ENCODE measurements at regions not wholly inside any gene's neighbourhood (a gene's known extent, or its start where the extent isn't known, plus 50 kb on each side); places are given as distances from the start of the nearest gene placed in this dataset.

DNA sequence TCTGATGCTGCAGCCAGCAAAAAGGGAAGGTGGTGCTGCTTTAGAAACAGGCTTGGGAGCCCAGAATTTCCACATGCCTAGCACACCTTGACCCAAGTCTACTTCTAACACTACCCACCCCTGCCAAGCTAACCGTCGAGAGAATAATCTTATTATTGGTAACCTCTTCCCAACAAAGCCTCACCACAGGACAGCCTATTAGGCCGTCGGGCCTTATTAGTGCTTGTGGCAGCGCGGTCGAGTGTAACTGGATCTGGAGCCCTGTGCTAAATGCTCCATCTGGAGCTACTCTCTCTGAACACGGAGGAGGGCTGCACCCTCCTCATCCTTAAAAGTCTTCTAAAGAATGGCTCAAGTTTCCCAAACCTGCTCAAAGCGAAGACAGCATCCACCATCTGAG, 165.5 kb upstream of the NFIA start:
- DNase-seq (ENCODE audit: low read depth, low spot score) (no peak), FAIRE-seq (no peak)
- H4K20me1 ChIP-seq (ENCODE audit: control insufficient read depth, extremely low read depth, insufficient read depth, low read length): no peaks in the 10 kb centered on the region
- no peak overlapping the region for H3K4me3 ChIP-seq (ENCODE audit: control insufficient read depth in 2 of 3, extremely low read depth in 1 of 3, insufficient read depth in 2 of 3, low read depth in 1 of 3, low read length in 3 of 3)
- no peak overlapping the region for H3K4me2 ChIP-seq (ENCODE audit: control insufficient read depth, extremely low read depth, insufficient read depth, low read depth, low read length)
- H3K36me3 ChIP-seq (ENCODE audit: control insufficient read depth in 2 of 2, extremely low read depth in 1 of 2, insufficient read depth in 2 of 2, low read length in 2 of 2): no peaks in the 10 kb centered on the region
- no peak overlapping the region for H2AFZ ChIP-seq (ENCODE audit: control insufficient read depth, low read length)
- H3K9me3 ChIP-seq (ENCODE audit: control insufficient read depth, low read depth, low read length): no peaks in the 10 kb centered on the region
- dilution Hi-C loops (cut with MboI; ENCODE audit: extremely low pct_ligation_motif_present, low sequenced_read_pairs): no loop called here
- H3K27me3 ChIP-seq (ENCODE audit: control insufficient read depth, extremely low read depth, insufficient read depth, low read length): no peaks in the 10 kb centered on the region
- no peaks in the 10 kb centered on the region for H3K79me2 ChIP-seq (ENCODE audit: control insufficient read depth, insufficient read depth, low read length)
- H3K27ac ChIP-seq (ENCODE audit: control insufficient read depth, insufficient read depth, low read length): no peak overlapping the region
- no peaks in the 10 kb centered on the region for H3K9me1 ChIP-seq (ENCODE audit: control insufficient read depth, extremely low read depth, insufficient read depth, low read length)
- no peak overlapping the region for H3K9ac ChIP-seq (ENCODE audit: control insufficient read depth, extremely low read depth, insufficient read depth, low read length)
- TF ChIP-seq, protein P1, sequence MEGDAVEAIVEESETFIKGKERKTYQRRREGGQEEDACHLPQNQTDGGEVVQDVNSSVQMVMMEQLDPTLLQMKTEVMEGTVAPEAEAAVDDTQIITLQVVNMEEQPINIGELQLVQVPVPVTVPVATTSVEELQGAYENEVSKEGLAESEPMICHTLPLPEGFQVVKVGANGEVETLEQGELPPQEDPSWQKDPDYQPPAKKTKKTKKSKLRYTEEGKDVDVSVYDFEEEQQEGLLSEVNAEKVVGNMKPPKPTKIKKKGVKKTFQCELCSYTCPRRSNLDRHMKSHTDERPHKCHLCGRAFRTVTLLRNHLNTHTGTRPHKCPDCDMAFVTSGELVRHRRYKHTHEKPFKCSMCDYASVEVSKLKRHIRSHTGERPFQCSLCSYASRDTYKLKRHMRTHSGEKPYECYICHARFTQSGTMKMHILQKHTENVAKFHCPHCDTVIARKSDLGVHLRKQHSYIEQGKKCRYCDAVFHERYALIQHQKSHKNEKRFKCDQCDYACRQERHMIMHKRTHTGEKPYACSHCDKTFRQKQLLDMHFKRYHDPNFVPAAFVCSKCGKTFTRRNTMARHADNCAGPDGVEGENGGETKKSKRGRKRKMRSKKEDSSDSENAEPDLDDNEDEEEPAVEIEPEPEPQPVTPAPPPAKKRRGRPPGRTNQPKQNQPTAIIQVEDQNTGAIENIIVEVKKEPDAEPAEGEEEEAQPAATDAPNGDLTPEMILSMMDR (optimal IDR thresholded peaks at IDR 0.05 in 1 of 3, IDR thresholded peaks at IDR 0.05 in 1 of 3, conservative IDR thresholded peaks at IDR 0.05 in 1 of 3; ENCODE audit: extremely low read depth in 1 of 3, insufficient read depth in 2 of 3, low read length in 3 of 3): no peak
- TF ChIP-seq EZH2 (IDR thresholded peaks at IDR 0.05; ENCODE audit: low read length): no peak
- no peaks in the 10 kb centered on the region for H3K4me1 ChIP-seq (ENCODE audit: control insufficient read depth, extremely low read depth, insufficient read depth, low read length)

DNA sequence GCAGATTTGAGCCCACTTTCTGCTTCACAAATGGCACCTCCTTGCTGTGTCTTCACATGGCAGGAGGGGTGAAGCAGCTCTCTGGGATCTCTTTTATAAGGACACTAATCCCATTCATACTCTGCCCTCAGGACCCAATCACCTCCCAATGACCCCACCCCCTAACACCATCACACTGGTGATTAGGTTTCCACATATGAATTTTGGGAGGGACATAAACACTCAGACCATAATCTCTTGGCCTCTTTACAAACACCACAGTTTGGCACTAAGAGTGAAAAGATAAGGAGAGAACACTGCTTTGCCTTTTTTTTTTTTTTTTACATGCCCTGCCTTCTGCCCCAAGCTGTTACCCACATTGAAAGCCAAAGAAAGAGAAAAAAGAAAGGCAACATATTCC, 166.2 kb upstream of the NFIA start:
- Histone ChIP-seq H3K9me3 (ENCODE audit: control insufficient read depth, low read depth, low read length) (no peaks in the 10 kb centered on the region), H3K9me1 (ENCODE audit: control insufficient read depth, extremely low read depth, insufficient read depth, low read length) (no peaks in the 10 kb centered on the region), H3K36me3 (ENCODE audit: control insufficient read depth in 2 of 2, extremely low read depth in 1 of 2, insufficient read depth in 2 of 2, low read length in 2 of 2) (no peaks in the 10 kb centered on the region), H3K79me2 (ENCODE audit: control insufficient read depth, insufficient read depth, low read length) (no peaks in the 10 kb centered on the region), H3K4me2 (ENCODE audit: control insufficient read depth, extremely low read depth, insufficient read depth, low read depth, low read length) (no peak overlapping the region), H3K4me3 (ENCODE audit: control insufficient read depth in 2 of 3, extremely low read depth in 1 of 3, insufficient read depth in 2 of 3, low read depth in 1 of 3, low read length in 3 of 3) (no peak overlapping the region), H4K20me1 (ENCODE audit: control insufficient read depth, extremely low read depth, insufficient read depth, low read length) (no peaks in the 10 kb centered on the region), H3K4me1 (ENCODE audit: control insufficient read depth, extremely low read depth, insufficient read depth, low read length) (no peaks in the 10 kb centered on the region), H3K27me3 (ENCODE audit: control insufficient read depth, extremely low read depth, insufficient read depth, low read length) (no peaks in the 10 kb centered on the region), H2AFZ (ENCODE audit: control insufficient read depth, low read length) (no peak overlapping the region), H3K9ac (ENCODE audit: control insufficient read depth, extremely low read depth, insufficient read depth, low read length) (no peak overlapping the region), H3K27ac (ENCODE audit: control insufficient read depth, insufficient read depth, low read length) (no peak overlapping the region)
- DNase-seq (ENCODE audit: low read depth, low spot score): no peak
- TF ChIP-seq, protein P1 (optimal IDR thresholded peaks at IDR 0.05 in 1 of 3, IDR thresholded peaks at IDR 0.05 in 1 of 3, conservative IDR thresholded peaks at IDR 0.05 in 1 of 3; ENCODE audit: extremely low read depth in 1 of 3, insufficient read depth in 2 of 3, low read length in 3 of 3): no peak
- no peak for TF ChIP-seq EZH2 (IDR thresholded peaks at IDR 0.05; ENCODE audit: low read length)
- dilution Hi-C loops (cut with MboI; ENCODE audit: extremely low pct_ligation_motif_present, low sequenced_read_pairs): no loop called here
- FAIRE-seq: no peak

All from keratinocyte (primary cell).